ENCODE measurements at regions not wholly inside any gene's neighbourhood (a gene's known extent, or its start where the extent isn't known, plus 50 kb on each side); places are given as distances from the start of the nearest gene placed in this dataset.

DNA sequence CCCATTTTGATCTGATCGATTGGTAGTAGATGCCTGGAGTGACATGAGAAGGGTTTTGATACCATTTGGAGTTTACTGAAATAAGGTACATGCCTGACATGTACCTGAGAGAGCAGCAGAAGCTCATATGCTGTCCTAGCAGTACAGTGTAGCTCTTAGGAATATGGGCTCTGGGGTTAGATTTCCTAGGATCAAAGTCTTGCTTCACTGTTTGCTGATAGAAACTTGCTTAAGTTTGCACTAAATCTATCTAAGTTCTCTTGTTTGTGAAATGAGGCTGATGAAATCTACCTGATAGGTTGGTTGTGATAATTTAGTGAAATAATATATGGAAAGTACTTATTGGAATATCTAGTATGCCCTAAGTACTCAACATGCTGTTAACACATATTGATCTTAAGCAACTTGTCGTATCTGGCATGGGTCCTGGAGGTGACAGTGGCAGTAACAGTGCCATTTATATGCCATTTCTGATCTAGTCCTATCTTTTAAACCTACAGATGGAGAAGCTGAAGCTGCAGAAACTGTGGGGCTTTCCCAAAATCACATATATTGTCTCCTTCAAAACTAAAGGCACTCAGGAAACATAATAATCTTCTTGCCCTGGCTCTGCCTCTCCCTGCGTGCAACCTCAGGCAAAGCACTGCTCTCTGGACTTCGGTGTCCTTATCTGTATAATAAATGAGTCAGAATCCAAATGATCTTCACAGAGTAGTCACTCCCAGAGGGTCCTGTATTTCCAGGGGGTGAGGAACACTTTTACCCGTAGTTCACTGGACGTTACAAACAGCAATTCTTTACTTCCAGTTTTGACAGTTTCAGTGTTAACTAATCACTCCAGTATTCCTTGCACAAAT is 223.6 kb upstream of the SETMAR start:
- TF ChIP-seq SMAD3 (CRISPR knock-in tag; IDR thresholded peaks at IDR 0.05; ENCODE audit: borderline replicate concordance) (no peak), ZBTB21 (CRISPR knock-in tag; IDR thresholded peaks at IDR 0.05; ENCODE audit: borderline replicate concordance) (no peak), JUN (CRISPR knock-in tag; IDR thresholded peaks at IDR 0.05) (no peak), ATF1 (CRISPR knock-in tag; IDR thresholded peaks at IDR 0.05) (no peak), SP1 (CRISPR knock-in tag; conservative IDR thresholded peaks at IDR 0.05) (no peak)
- TF ChIP-seq, protein P1, sequence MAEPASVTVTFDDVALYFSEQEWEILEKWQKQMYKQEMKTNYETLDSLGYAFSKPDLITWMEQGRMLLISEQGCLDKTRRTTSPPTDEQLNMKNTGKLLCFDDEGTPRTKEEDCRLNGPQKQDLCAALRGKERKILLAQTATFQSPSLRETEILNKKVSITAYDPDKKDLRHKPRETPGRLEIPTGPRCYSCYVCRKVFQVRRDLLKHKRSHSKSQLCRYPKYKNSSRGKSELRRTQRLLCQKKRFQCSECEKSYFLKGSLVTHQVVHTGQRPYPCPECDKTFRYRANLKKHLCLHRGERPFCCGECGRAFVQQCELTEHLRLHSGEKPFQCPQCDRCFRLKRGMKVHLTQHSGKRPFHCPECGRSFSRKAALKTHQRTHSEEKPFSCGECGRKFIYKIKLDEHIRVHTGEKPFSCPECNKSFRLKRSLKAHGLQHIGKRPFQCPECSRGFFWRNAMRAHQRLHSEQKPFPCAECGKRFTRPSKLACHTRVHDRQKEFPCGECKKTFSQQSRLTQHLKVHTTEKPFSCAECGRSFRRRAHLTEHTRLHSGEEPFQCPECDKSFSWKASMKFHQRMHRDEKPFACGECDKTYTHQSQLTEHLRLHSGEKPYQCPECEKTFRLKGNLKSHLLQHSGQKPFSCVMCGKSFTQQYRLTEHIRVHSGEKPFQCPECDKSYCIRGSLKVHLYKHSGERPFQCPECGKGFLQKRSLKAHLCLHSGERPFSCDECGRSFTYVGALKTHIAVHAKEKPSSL (CRISPR knock-in tag; conservative IDR thresholded peaks at IDR 0.05) = no peak
- TF ChIP-seq, protein P2, sequence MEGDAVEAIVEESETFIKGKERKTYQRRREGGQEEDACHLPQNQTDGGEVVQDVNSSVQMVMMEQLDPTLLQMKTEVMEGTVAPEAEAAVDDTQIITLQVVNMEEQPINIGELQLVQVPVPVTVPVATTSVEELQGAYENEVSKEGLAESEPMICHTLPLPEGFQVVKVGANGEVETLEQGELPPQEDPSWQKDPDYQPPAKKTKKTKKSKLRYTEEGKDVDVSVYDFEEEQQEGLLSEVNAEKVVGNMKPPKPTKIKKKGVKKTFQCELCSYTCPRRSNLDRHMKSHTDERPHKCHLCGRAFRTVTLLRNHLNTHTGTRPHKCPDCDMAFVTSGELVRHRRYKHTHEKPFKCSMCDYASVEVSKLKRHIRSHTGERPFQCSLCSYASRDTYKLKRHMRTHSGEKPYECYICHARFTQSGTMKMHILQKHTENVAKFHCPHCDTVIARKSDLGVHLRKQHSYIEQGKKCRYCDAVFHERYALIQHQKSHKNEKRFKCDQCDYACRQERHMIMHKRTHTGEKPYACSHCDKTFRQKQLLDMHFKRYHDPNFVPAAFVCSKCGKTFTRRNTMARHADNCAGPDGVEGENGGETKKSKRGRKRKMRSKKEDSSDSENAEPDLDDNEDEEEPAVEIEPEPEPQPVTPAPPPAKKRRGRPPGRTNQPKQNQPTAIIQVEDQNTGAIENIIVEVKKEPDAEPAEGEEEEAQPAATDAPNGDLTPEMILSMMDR (IDR thresholded peaks at IDR 0.05) = no peak
- TF ChIP-seq, protein P3, sequence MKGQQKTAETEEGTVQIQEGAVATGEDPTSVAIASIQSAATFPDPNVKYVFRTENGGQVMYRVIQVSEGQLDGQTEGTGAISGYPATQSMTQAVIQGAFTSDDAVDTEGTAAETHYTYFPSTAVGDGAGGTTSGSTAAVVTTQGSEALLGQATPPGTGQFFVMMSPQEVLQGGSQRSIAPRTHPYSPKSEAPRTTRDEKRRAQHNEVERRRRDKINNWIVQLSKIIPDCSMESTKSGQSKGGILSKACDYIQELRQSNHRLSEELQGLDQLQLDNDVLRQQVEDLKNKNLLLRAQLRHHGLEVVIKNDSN (CRISPR knock-in tag; IDR thresholded peaks at IDR 0.05) = no peak
- TF ChIP-seq, protein P4, sequence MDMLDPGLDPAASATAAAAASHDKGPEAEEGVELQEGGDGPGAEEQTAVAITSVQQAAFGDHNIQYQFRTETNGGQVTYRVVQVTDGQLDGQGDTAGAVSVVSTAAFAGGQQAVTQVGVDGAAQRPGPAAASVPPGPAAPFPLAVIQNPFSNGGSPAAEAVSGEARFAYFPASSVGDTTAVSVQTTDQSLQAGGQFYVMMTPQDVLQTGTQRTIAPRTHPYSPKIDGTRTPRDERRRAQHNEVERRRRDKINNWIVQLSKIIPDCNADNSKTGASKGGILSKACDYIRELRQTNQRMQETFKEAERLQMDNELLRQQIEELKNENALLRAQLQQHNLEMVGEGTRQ (CRISPR knock-in tag; IDR thresholded peaks at IDR 0.05) = no peak
- TF ChIP-seq, protein P5, sequence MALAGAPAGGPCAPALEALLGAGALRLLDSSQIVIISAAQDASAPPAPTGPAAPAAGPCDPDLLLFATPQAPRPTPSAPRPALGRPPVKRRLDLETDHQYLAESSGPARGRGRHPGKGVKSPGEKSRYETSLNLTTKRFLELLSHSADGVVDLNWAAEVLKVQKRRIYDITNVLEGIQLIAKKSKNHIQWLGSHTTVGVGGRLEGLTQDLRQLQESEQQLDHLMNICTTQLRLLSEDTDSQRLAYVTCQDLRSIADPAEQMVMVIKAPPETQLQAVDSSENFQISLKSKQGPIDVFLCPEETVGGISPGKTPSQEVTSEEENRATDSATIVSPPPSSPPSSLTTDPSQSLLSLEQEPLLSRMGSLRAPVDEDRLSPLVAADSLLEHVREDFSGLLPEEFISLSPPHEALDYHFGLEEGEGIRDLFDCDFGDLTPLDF (CRISPR knock-in tag; IDR thresholded peaks at IDR 0.05) = no peak
- TF ChIP-seq, protein P6, sequence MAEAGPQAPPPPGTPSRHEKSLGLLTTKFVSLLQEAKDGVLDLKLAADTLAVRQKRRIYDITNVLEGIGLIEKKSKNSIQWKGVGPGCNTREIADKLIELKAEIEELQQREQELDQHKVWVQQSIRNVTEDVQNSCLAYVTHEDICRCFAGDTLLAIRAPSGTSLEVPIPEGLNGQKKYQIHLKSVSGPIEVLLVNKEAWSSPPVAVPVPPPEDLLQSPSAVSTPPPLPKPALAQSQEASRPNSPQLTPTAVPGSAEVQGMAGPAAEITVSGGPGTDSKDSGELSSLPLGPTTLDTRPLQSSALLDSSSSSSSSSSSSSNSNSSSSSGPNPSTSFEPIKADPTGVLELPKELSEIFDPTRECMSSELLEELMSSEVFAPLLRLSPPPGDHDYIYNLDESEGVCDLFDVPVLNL (CRISPR knock-in tag; IDR thresholded peaks at IDR 0.05; ENCODE audit: borderline replicate concordance, low read depth) = no peak
